H9 (cell line): ENCODE measurements at regions not wholly inside any gene's neighbourhood (a gene's known extent, or its start where the extent isn't known, plus 50 kb on each side); places are given as distances from the start of the nearest gene placed in this dataset.

Experiments
- DNase-seq: peaks from one replicate; pipeline ENCODE4 v3.0.0-alpha.2; 2017
- H2AFZ ChIP-seq: one replicate; pipeline ENCODE4 v1.6.1; 2013; ENCODE audit warnings: mild to moderate bottlenecking, low read length, control low read depth, moderate library complexity
- H2AK5ac ChIP-seq: 2 replicates; pipeline ENCODE4 v1.6.1; 2013; ENCODE audit warnings: low read length, control low read depth, mixed read lengths; ENCODE audit not compliant: insufficient read length
- H2BK120ac ChIP-seq: one replicate; pipeline ENCODE4 v1.6.1; 2013; ENCODE audit warnings: low read depth, mild to moderate bottlenecking, low read length, control low read depth, inconsistent platforms; ENCODE audit not compliant: poor library complexity, severe bottlenecking
- H2BK12ac ChIP-seq: 2 replicates; pipeline ENCODE4 v1.6.1; 2013; ENCODE audit warnings: low read length, control low read depth, mixed read lengths, low read depth; ENCODE audit not compliant: insufficient read length
- H2BK15ac ChIP-seq: 2 replicates; pipeline ENCODE4 v1.6.1; 2013; ENCODE audit warnings: low read depth, low read length, control low read depth
- H2BK20ac ChIP-seq: one replicate; pipeline ENCODE4 v1.6.1; 2013; ENCODE audit warnings: low read depth, mild to moderate bottlenecking, low read length, control low read depth, inconsistent platforms; ENCODE audit not compliant: poor library complexity, severe bottlenecking
- H2BK5ac ChIP-seq: 2 replicates; pipeline ENCODE4 v1.6.1; 2013; ENCODE audit warnings: low read length, control low read depth, mixed read lengths; ENCODE audit not compliant: insufficient read length
- H3K14ac ChIP-seq: 2 replicates; pipeline ENCODE4 v1.6.1; 2013; ENCODE audit warnings: low read length, control low read depth; ENCODE audit not compliant: insufficient read depth
- H3K18ac ChIP-seq: 2 replicates; pipeline ENCODE4 v1.6.1; 2013; ENCODE audit warnings: low read depth, mild to moderate bottlenecking, mixed read lengths, low read length, control low read depth; ENCODE audit not compliant: insufficient read length
- H3K23ac ChIP-seq: 2 replicates; pipeline ENCODE4 v1.6.1; 2013; ENCODE audit warnings: low read length, control low read depth, mixed read lengths, low read depth; ENCODE audit not compliant: insufficient read length
- H3K23me2 ChIP-seq: 2 replicates; pipeline ENCODE4 v1.6.1; 2013; ENCODE audit warnings: low read depth, mild to moderate bottlenecking, mixed read lengths, low read length, control low read depth; ENCODE audit not compliant: insufficient read length, poor library complexity, severe bottlenecking
- H3K27ac ChIP-seq: 2 replicates; pipeline ENCODE4 v1.5.1; 2013; ENCODE audit warnings: low read length, control low read depth, mixed read lengths, low read depth; ENCODE audit not compliant: insufficient read length
- H3K27me3 ChIP-seq: 2 replicates; pipeline ENCODE4 v1.6.1; 2013; ENCODE audit warnings: low read length, control low read depth, inconsistent platforms; ENCODE audit not compliant: insufficient read depth
- H3K4ac ChIP-seq: 2 replicates; pipeline ENCODE4 v1.6.1; 2013; ENCODE audit warnings: low read depth, mild to moderate bottlenecking, control low read depth, inconsistent platforms, low read length, moderate library complexity
- H3K4me1 ChIP-seq: 2 replicates; pipeline ENCODE4 v1.6.1; 2013; ENCODE audit warnings: low read length, control low read depth, inconsistent platforms; ENCODE audit not compliant: insufficient read depth
- H3K4me2 ChIP-seq: 2 replicates; pipeline ENCODE4 v1.6.1; 2013; ENCODE audit warnings: low read length, control low read depth, mixed read lengths; ENCODE audit not compliant: insufficient read length, insufficient read depth
- H3K56ac ChIP-seq: 2 replicates; pipeline ENCODE4 v1.6.1; 2013; ENCODE audit warnings: low read depth, mild to moderate bottlenecking, mixed read lengths, low read length, control low read depth; ENCODE audit not compliant: insufficient read length
- H3K79me1 ChIP-seq: 2 replicates; pipeline ENCODE4 v1.6.1; 2013; ENCODE audit warnings: low read depth, mild to moderate bottlenecking, moderate library complexity, low read length, control low read depth, inconsistent platforms; ENCODE audit not compliant: insufficient read depth, poor library complexity, severe bottlenecking
- H3K79me2 ChIP-seq: 2 replicates; pipeline ENCODE4 v1.6.1; 2013; ENCODE audit warnings: low read length, control low read depth, inconsistent platforms; ENCODE audit not compliant: insufficient read depth
- H3K9ac ChIP-seq: 2 replicates; pipeline ENCODE4 v1.6.1; 2013; ENCODE audit warnings: low read length, control low read depth, mixed read lengths; ENCODE audit not compliant: insufficient read length; ENCODE audit errors: extremely low read depth
- H3K9me3 ChIP-seq: one replicate; pipeline ENCODE4 v1.6.1; 2013; ENCODE audit warnings: low read depth, low read length, inconsistent platforms; ENCODE audit not compliant: control insufficient read depth
- H3T11ph ChIP-seq: one replicate; pipeline ENCODE4 v1.6.1; 2013; ENCODE audit warnings: mild to moderate bottlenecking, low read length, control low read depth, inconsistent platforms
- H4K20me1 ChIP-seq: one replicate; pipeline ENCODE4 v1.6.1; 2013; ENCODE audit not compliant: control insufficient read depth, insufficient read length, insufficient read depth
- H4K5ac ChIP-seq: 2 replicates; pipeline ENCODE4 v1.6.1; 2013; ENCODE audit warnings: low read depth, mild to moderate bottlenecking, mixed read lengths, low read length, control low read depth; ENCODE audit not compliant: insufficient read length
- H4K8ac ChIP-seq: replicated peaks from 2 replicates; pipeline ENCODE4 v1.6.1; 2013; ENCODE audit warnings: low read length, control low read depth, mixed read lengths, low read depth; ENCODE audit not compliant: insufficient read length
- H4K91ac ChIP-seq: 2 replicates; pipeline ENCODE4 v1.6.1; 2013; ENCODE audit warnings: low read depth, mild to moderate bottlenecking, moderate library complexity, mixed read lengths, low read length, control low read depth; ENCODE audit not compliant: insufficient read length
- H3K27ac Mint-ChIP-seq, 3 experiments: 2 replicates in 2 of 3; 3 replicates in 1 of 3; pipeline ENCODE4 v1.8.0; 2020 to 2021; ENCODE audit warnings: mixed read lengths in 3 of 3, mild to moderate bottlenecking in 1 of 3, moderate library complexity in 1 of 3
- H3K27me3 Mint-ChIP-seq: 2 replicates; pipeline ENCODE4 v1.8.0; 2021; ENCODE audit warnings: low read depth, mild to moderate bottlenecking, moderate library complexity, mixed read lengths
- H3K36me3 Mint-ChIP-seq, 3 experiments: 2 replicates in 2 of 3; 3 replicates in 1 of 3; pipeline ENCODE4 v1.8.0; 2020 to 2021; ENCODE audit warnings: low read depth in 3 of 3, mixed read lengths in 3 of 3; ENCODE audit not compliant: insufficient read depth in 1 of 3
- H3K4me1 Mint-ChIP-seq, 2 experiments: 2 replicates each; pipeline ENCODE4 v1.8.0; 2020; ENCODE audit warnings: mixed read lengths in 2 of 2
- H3K4me3 Mint-ChIP-seq, 2 experiments: 2 replicates in 1 of 2; 3 replicates in 1 of 2; pipeline ENCODE4 v1.8.0; 2020 to 2021; ENCODE audit warnings: mild to moderate bottlenecking in 2 of 2, mixed read lengths in 2 of 2, moderate library complexity in 1 of 2
- H3K9me3 Mint-ChIP-seq, 2 experiments: 2 replicates in 1 of 2; 3 replicates in 1 of 2; pipeline ENCODE4 v1.8.0; 2020; ENCODE audit warnings: mild to moderate bottlenecking in 2 of 2, mixed read lengths in 2 of 2, moderate library complexity in 1 of 2
- WGBS: extraction: QIAGEN DNeasy Blood & Tissue Kit; methylation state at CpG from one replicate; pipeline ENCODE4 v1.1.7; 2013; ENCODE audit warnings: missing lambda C conversion rate, low lambda C conversion rate, mixed read lengths; ENCODE audit not compliant: insufficient read length; ENCODE audit errors: extremely low coverage; 5-methylcytosine and 5-hydroxymethylcytosine counted together
- TF ChIP-seq, protein P1 (sequence below): fragments of 200-600 bp; sonication (generic); conservative IDR thresholded peaks from 3 replicates; pipeline ENCODE4 v1.8.0; 2021; ENCODE audit warnings: antibody characterized with exemption, mild to moderate bottlenecking

DNA sequence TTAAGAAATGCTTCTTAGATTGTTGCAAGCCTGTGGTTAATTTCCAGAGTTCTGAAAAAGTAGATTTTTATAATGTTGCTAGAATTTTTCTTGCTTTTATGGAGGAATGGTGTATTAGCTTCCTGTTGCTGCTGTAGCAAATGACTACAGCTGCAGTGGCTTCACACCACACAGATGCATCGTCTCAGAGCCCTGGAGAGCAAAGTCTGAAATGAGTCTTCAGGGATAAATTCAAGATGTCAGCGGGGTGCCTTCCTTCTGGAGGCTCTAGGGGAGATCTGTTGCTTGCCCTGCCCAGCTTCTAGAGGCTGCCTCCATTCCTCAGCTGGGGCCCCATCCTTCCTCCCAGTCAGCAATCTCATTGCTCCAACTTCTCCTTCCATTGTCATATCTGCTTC is 187.8 kb downstream of the ZNF516 start:
- H3K9me3 ChIP-seq, result no peaks in the 10 kb centered on the region
- H3K27me3 ChIP-seq, result no peaks in the 10 kb centered on the region
- no peak overlapping the region for H3K4me2 ChIP-seq
- no peak overlapping the region for H3K23ac ChIP-seq
- H2BK20ac ChIP-seq, result no peak overlapping the region
- H3K18ac ChIP-seq, result no peak overlapping the region
- H3K56ac ChIP-seq, result no peak overlapping the region
- WGBS, result no CpG with 5 or more reads among the region's 2 CpGs
- no peak for DNase-seq
- H3K4me1 ChIP-seq, result no peaks in the 10 kb centered on the region
- no peak overlapping the region for H2AK5ac ChIP-seq
- H3K36me3 Mint-ChIP-seq, result no peaks in the 10 kb centered on the region
- TF ChIP-seq, protein P1, sequence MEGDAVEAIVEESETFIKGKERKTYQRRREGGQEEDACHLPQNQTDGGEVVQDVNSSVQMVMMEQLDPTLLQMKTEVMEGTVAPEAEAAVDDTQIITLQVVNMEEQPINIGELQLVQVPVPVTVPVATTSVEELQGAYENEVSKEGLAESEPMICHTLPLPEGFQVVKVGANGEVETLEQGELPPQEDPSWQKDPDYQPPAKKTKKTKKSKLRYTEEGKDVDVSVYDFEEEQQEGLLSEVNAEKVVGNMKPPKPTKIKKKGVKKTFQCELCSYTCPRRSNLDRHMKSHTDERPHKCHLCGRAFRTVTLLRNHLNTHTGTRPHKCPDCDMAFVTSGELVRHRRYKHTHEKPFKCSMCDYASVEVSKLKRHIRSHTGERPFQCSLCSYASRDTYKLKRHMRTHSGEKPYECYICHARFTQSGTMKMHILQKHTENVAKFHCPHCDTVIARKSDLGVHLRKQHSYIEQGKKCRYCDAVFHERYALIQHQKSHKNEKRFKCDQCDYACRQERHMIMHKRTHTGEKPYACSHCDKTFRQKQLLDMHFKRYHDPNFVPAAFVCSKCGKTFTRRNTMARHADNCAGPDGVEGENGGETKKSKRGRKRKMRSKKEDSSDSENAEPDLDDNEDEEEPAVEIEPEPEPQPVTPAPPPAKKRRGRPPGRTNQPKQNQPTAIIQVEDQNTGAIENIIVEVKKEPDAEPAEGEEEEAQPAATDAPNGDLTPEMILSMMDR, result no peak
- H2BK120ac ChIP-seq, result no peak overlapping the region
- H3K9ac ChIP-seq, result no peak overlapping the region
- H4K5ac ChIP-seq, result no peak overlapping the region
- no peak overlapping the region for H4K8ac ChIP-seq
- no peak overlapping the region for H2BK5ac ChIP-seq
- H3K27ac ChIP-seq, result no peak overlapping the region
- no peaks in the 10 kb centered on the region for H3K79me2 ChIP-seq
- H3K27me3 Mint-ChIP-seq, result no peaks in the 10 kb centered on the region
- no peak overlapping the region for H3K14ac ChIP-seq
- no peak overlapping the region for H2AFZ ChIP-seq
- H3K9me3 Mint-ChIP-seq, result peaks cover 0 to 2% of the 10 kb centered on the region in 2 experiments; a peak in 1 of 5 replicates
- no peak overlapping the region for H4K91ac ChIP-seq
- no peak overlapping the region for H3T11ph ChIP-seq
- no peak overlapping the region for H3K4ac ChIP-seq
- no peak overlapping the region for H3K4me3 Mint-ChIP-seq
- no peak overlapping the region for H2BK15ac ChIP-seq
- H2BK12ac ChIP-seq, result no peak overlapping the region
- H3K27ac Mint-ChIP-seq, result peak overlapping the region in 1 of 3 experiments; percentile 6; a peak in 1 of 7 replicates
- H3K4me1 Mint-ChIP-seq, result no peaks in the 10 kb centered on the region
- H3K79me1 ChIP-seq, result no peaks in the 10 kb centered on the region
- no peaks in the 10 kb centered on the region for H3K23me2 ChIP-seq
- H4K20me1 ChIP-seq, result no peaks in the 10 kb centered on the region
